Testis (tissue), 2 donors: ENCODE measurements at regions not wholly inside any gene's neighbourhood (a gene's known extent, or its start where the extent isn't known, plus 50 kb on each side); places are given as distances from the start of the nearest gene placed in this dataset.

ENCODE experiments used
- DNase-seq: peaks from one replicate; pipeline ENCODE4 v3.0.0-alpha.2; 2019
- H3K27ac ChIP-seq, 2 donors: fragments of 200-600 bp; sonication (generic); one replicate each; pipeline ENCODE4 v1.5.1; 2019
- H3K27me3 ChIP-seq: fragments of 200-600 bp; sonication (generic); one replicate; pipeline ENCODE4 v1.5.1; 2019
- H3K36me3 ChIP-seq: fragments of 200-600 bp; sonication (generic); one replicate; pipeline ENCODE4 v1.5.1; 2017; ENCODE audit warnings: low read depth; ENCODE audit errors: missing control alignments
- H3K4me1 ChIP-seq: fragments of 200-600 bp; sonication (generic); one replicate; pipeline ENCODE4 v1.5.1; 2019
- H3K4me3 ChIP-seq, 2 donors: fragments of 200-600 bp; sonication (generic); one replicate each; pipeline ENCODE4 v1.5.1; 2017 to 2019
- H3K9me3 ChIP-seq: fragments of 200-600 bp; sonication (generic); one replicate; pipeline ENCODE4 v1.5.1; 2017
- CTCF ChIP-seq, 3 experiments: fragments of 450-650 bp in 2 of 3; fragments of 200-600 bp in 1 of 3; sonication (generic) in 1 of 3; IDR thresholded peaks; one replicate each; pipeline ENCODE4 v1.5.1; 2016 to 2019; ENCODE audit warnings: antibody characterized with exemption in 3 of 3, mild to moderate bottlenecking in 2 of 3, moderate library complexity in 1 of 3
- POLR2A ChIP-seq: fragments of 450-650 bp; IDR thresholded peaks from one replicate; pipeline ENCODE4 v1.6.1; 2017; ENCODE audit warnings: antibody characterized with exemption, mild to moderate bottlenecking, moderate library complexity
- WGBS, 2 donors: methylation state at CpG; one replicate each; pipeline ENCODE4 v1.1.5; 2018; 5-methylcytosine and 5-hydroxymethylcytosine counted together
- intact Hi-C: fragments of 100-400 bp; cut with DNase I; formaldehyde crosslinking; loops from one replicate; pipeline ENCODE4 v1.15.1; 2023; ENCODE audit warnings: low total_unique reads

- no peaks in the 10 kb centered on the region for H3K9me3 ChIP-seq
- no peaks in the 10 kb centered on the region for H3K27me3 ChIP-seq
- no peaks in the 10 kb centered on the region for H3K36me3 ChIP-seq
- DNase-seq = no peak
- intact Hi-C loops = no loop called here
- TF ChIP-seq POLR2A (no peak), CTCF (IDR thresholded peaks at IDR 0.05) (no peak)
- WGBS, 2 donors = 69 to 74% methylated on average over 6 to 7 of the region's 7 CpGs
- H3K4me1 ChIP-seq = peaks cover 4% of the 10 kb centered on the region
- H3K27ac ChIP-seq = no peak overlapping the region
- no peak overlapping the region for H3K4me3 ChIP-seq
These were observed 782.8 kb downstream of the PLCL1 start for GRCh38 chr2:198587240-198587639.

DNA sequence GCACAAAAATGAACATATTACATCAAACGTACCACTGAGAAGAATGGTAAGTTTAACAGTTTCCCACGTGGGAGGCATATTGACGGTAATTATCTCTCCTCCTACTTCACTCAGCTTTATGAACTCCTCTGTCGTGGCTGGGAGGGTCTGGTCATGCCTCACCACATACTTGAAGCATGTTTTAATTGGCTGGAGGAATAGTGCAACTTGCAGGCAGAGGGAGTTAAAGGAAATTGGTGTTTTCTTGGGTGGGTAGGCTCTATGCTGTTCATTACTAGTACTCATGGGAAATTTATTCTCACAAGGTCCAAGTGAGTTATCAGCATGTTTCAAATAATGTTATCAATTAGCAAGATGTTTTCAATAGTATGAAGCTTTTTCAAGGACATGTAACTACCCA, 767.0 kb downstream of the PLCL1 start:
- H3K36me3 ChIP-seq = no peaks in the 10 kb centered on the region
- H3K4me1 ChIP-seq = no peaks in the 10 kb centered on the region
- WGBS, 2 donors = 26% methylated on average over 4 of the region's 4 CpGs
- no peaks in the 10 kb centered on the region for H3K27me3 ChIP-seq
- no peak overlapping the region for H3K4me3 ChIP-seq
- intact Hi-C loops = no loop called here
- no peak for DNase-seq
- H3K9me3 ChIP-seq = no peaks in the 10 kb centered on the region
- no peak for TF ChIP-seq POLR2A
- no peak overlapping the region for H3K27ac ChIP-seq

DNA sequence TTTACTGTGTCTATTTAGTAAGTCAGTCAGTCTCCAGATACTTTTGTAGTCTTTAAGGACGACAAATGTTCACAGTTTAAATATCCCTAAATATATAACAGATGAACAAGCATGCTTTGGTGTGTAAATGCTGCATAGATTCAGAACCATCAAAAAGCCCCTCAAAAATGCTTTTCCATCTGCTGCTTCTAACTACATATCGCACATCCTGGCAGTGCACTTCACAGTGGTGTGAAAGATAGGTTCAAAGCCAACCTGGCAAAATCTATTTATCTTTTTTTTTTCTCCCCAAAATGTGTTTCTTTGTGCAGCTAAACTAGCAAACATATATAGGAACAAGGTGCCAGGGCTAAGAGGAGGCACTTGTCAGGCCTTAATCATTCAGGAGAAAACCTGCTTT, 753.8 kb downstream of the PLCL1 start:
- TF ChIP-seq POLR2A (no peak), CTCF (IDR thresholded peaks at IDR 0.05) (no peak)
- Histone ChIP-seq H3K36me3 (no peaks in the 10 kb centered on the region), H3K4me3 (no peak overlapping the region), H3K27me3 (no peaks in the 10 kb centered on the region), H3K27ac (no peak overlapping the region), H3K4me1 (no peaks in the 10 kb centered on the region), H3K9me3 (no peaks in the 10 kb centered on the region)
- intact Hi-C loops = no loop called here
- no peak for DNase-seq
- WGBS, 2 donors = 90 to 91% methylated on average over 2 of the region's 2 CpGs

GRCh38 chr2:198546122-198546521, 741.7 kb downstream of the PLCL1 start:
- Histone ChIP-seq H3K4me3 (no peak overlapping the region), H3K27me3 (no peaks in the 10 kb centered on the region), H3K4me1 (no peaks in the 10 kb centered on the region), H3K9me3 (no peaks in the 10 kb centered on the region), H3K27ac (no peak overlapping the region), H3K36me3 (no peaks in the 10 kb centered on the region)
- TF ChIP-seq POLR2A = no peak
- TF ChIP-seq CTCF (IDR thresholded peaks at IDR 0.05) = no peak
- intact Hi-C loops = no loop called here
- WGBS, 2 donors = 47 to 56% methylated on average over 2 of the region's 2 CpGs
- no peak for DNase-seq

DNA sequence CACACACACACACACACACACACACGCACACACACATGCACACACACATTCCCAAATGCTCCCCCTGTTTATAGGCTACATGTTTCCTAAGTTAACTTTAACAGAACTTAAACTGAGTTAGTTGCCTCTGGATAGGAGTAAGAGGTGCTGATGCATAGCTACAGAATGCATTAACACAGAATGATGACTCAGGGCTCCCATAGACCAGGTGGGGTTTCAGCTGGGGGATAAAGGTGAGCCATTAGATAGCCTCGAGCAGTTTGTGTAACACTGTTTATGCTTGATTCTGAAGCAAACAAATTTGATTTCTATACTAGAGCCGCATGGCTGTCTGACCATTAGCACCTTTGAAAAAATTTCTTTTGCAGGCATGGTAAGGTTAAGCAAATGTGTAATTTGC, 741.0 kb downstream of the PLCL1 start:
- H3K27ac ChIP-seq = no peak overlapping the region
- no peaks in the 10 kb centered on the region for H3K4me1 ChIP-seq
- no peak for DNase-seq
- TF ChIP-seq CTCF (IDR thresholded peaks at IDR 0.05) = no peak
- TF ChIP-seq POLR2A = no peak
- no peaks in the 10 kb centered on the region for H3K27me3 ChIP-seq
- H3K4me3 ChIP-seq = no peak overlapping the region
- intact Hi-C loops = no loop called here
- no peaks in the 10 kb centered on the region for H3K9me3 ChIP-seq
- no peaks in the 10 kb centered on the region for H3K36me3 ChIP-seq
- WGBS, 2 donors = 70 to 73% methylated on average over 3 of the region's 3 CpGs
